Umbilical cord (tissue), 1 donor: ENCODE measurements at regions not wholly inside any gene's neighbourhood (a gene's known extent, or its start where the extent isn't known, plus 50 kb on each side); places are given as distances from the start of the nearest gene placed in this dataset.
A peak's percentile ranks its signal among the peaks of the same experiment; 100 is the strongest.

Experiments
- DNase-seq: peaks from one replicate; pipeline ENCODE4 v3.0.0-alpha.2; 2015; ENCODE audit warnings: low spot score

GRCh38 chr1:221855156-221855555 is 113.3 kb upstream of the DUSP10 start:
- no peak for DNase-seq

GRCh38 chr1:221851336-221851735 is 109.4 kb upstream of the DUSP10 start:
- DNase-seq = no peak

GRCh38 chr1:221850470-221851187 is 108.7 kb upstream of the DUSP10 start:
- DNase-seq = no peak

- no peak for DNase-seq
Observed at GRCh38 chr1:221849897-221850296, 108.0 kb upstream of the DUSP10 start.

GRCh38 chr1:221849110-221849509 is 107.2 kb upstream of the DUSP10 start:
- peak; percentile 43 for DNase-seq

- no peak for DNase-seq
Observed at GRCh38 chr1:221847676-221848075, 105.8 kb upstream of the DUSP10 start.

GRCh38 chr1:221845650-221846371 is 103.9 kb upstream of the DUSP10 start:
- DNase-seq = peak; percentile 66

GRCh38 chr1:221841983-221842335 is 100.1 kb upstream of the DUSP10 start:
- no peak for DNase-seq

GRCh38 chr1:221841251-221841982 is 99.5 kb upstream of the DUSP10 start:
- no peak for DNase-seq

- no peak for DNase-seq
Observed at GRCh38 chr1:221840511-221841243, 98.8 kb upstream of the DUSP10 start.

- DNase-seq = no peak
Observed at GRCh38 chr1:221839782-221840395, 98.0 kb upstream of the DUSP10 start.

GRCh38 chr1:221839321-221839720 is 97.4 kb upstream of the DUSP10 start:
- DNase-seq = no peak

- no peak for DNase-seq
Observed at GRCh38 chr1:221837896-221838295, 96.0 kb upstream of the DUSP10 start.

GRCh38 chr1:221834698-221835513 is 93.0 kb upstream of the DUSP10 start:
- no peak for DNase-seq

- no peak for DNase-seq
Observed at GRCh38 chr1:221832617-221833016, 90.7 kb upstream of the DUSP10 start.

GRCh38 chr1:221832151-221832550 is 90.3 kb upstream of the DUSP10 start:
- peak; percentile 6 for DNase-seq

GRCh38 chr1:221829327-221830015 is 87.6 kb upstream of the DUSP10 start:
- peak; percentile 11 for DNase-seq

- DNase-seq = no peak
Observed at GRCh38 chr1:221827307-221827642, 85.4 kb upstream of the DUSP10 start.

GRCh38 chr1:221824909-221825308 is 83.0 kb upstream of the DUSP10 start:
- DNase-seq = no peak

- no peak for DNase-seq
Observed at GRCh38 chr1:221824025-221824424, 82.1 kb upstream of the DUSP10 start.
